B cell (primary cell): ENCODE measurements at regions not wholly inside any gene's neighbourhood (a gene's known extent, or its start where the extent isn't known, plus 50 kb on each side); places are given as distances from the start of the nearest gene placed in this dataset.

Experiments
- ATAC-seq: fragments of 200-7000 bp; cut with Tn5 transposase; one replicate; pipeline ENCODE4 v1.10.0; 2021; ENCODE audit warnings: low read depth, mild to moderate bottlenecking, moderate number of reproducible peaks, moderate library complexity
- CTCF ChIA-PET: fragments of 350-600 bp; sonication (Branson Sonifier 250); formaldehyde crosslinking; loops from one replicate; lab custom pipeline; 2021; ENCODE audit warnings: antibody characterized with exemption, inconsistent platforms; lab: Charles Lee
- POLR2A ChIA-PET: fragments of 350-600 bp; sonication (Branson Sonifier 250); formaldehyde crosslinking; loops from one replicate; lab custom pipeline; 2021; ENCODE audit warnings: antibody characterized with exemption; lab: Charles Lee
- DNase-seq: peaks from one replicate; pipeline ENCODE4 v3.0.0; 2013
- H2AFZ ChIP-seq: 2 replicates; pipeline ENCODE4 v1.6.1; 2012; ENCODE audit warnings: mild to moderate bottlenecking, low read depth, low read length; ENCODE audit not compliant: insufficient read depth, poor library complexity, severe bottlenecking
- H3K27ac ChIP-seq, 2 donors: 1 replicate in 1 of 2; 2 replicates in 1 of 2; pipeline ENCODE4 v1.5.1; 2012 to 2013; ENCODE audit warnings: low read length in 2 of 2, mild to moderate bottlenecking in 2 of 2, moderate library complexity in 1 of 2
- H3K27me3 ChIP-seq, 4 experiments: fragments of 200-600 bp in 1 of 4; sonication (generic) in 1 of 4; replicated peaks in 1 of 4; 1 replicate in 2 of 4; 2 replicates in 2 of 4; pipeline versions ENCODE4 v1.6.1 to v1.7.0; 2013 to 2016; ENCODE audit warnings: low read length in 3 of 4, mild to moderate bottlenecking in 2 of 4, mixed read lengths in 1 of 4, moderate library complexity in 1 of 4; ENCODE audit not compliant: insufficient read depth in 4 of 4, control insufficient read depth in 3 of 4; ENCODE audit errors: control extremely low read depth in 1 of 4
- H3K36me3 ChIP-seq, 2 experiments: replicated peaks in 1 of 2; 1 replicate in 1 of 2; 2 replicates in 1 of 2; pipeline versions ENCODE4 v1.6.1 to v1.7.1; 2013; ENCODE audit warnings: low read length in 1 of 2; ENCODE audit not compliant: insufficient read depth in 2 of 2, control insufficient read depth in 1 of 2; ENCODE audit errors: control extremely low read depth in 1 of 2, extremely low read depth in 1 of 2
- H3K4me1 ChIP-seq, 2 donors: fragments of 200-600 bp in 1 of 2; sonication (generic) in 1 of 2; 1 replicate in 1 of 2; 2 replicates in 1 of 2; pipeline versions ENCODE4 v1.5.1 to v1.6.1; 2013 to 2017; ENCODE audit warnings: low read length in 2 of 2; ENCODE audit not compliant: control insufficient read depth in 2 of 2, insufficient read depth in 2 of 2
- H3K4me2 ChIP-seq: replicated peaks from 2 replicates; pipeline ENCODE3; 2012; ENCODE audit warnings: mild to moderate bottlenecking, low read depth, low read length; ENCODE audit not compliant: poor library complexity, severe bottlenecking
- H3K4me3 ChIP-seq, 5 experiments: fragments of 200-600 bp in 1 of 5; sonication (generic) in 1 of 5; 1 replicate in 3 of 5; 2 replicates in 2 of 5; pipeline versions ENCODE4 v1.5.1 to v1.7.0; 2011 to 2016; ENCODE audit warnings: low read length in 4 of 5, mild to moderate bottlenecking in 4 of 5, low read depth in 2 of 5, control low read depth in 1 of 5, moderate library complexity in 1 of 5; ENCODE audit not compliant: insufficient read depth in 1 of 5; ENCODE audit errors: control extremely low read depth in 1 of 5, extremely low read depth in 1 of 5
- H3K79me2 ChIP-seq: fragments of 200-600 bp; sonication (generic); one replicate; pipeline ENCODE4 v1.6.0; 2016; ENCODE audit warnings: low read length; ENCODE audit not compliant: control insufficient read depth, insufficient read depth
- H3K9ac ChIP-seq: fragments of 200-600 bp; sonication (generic); 2 replicates; pipeline ENCODE4 v1.6.1; 2017; ENCODE audit warnings: mild to moderate bottlenecking, low read length, moderate library complexity
- H3K9me3 ChIP-seq, 3 donors: one replicate each; pipeline versions ENCODE4 v1.6.1 to v1.7.1; 2013; ENCODE audit warnings: low read length in 2 of 3; ENCODE audit not compliant: control insufficient read depth in 2 of 3, insufficient read depth in 1 of 3; ENCODE audit errors: control extremely low read depth in 1 of 3
- H4K20me1 ChIP-seq: 2 replicates; pipeline ENCODE4 v1.6.0; 2012; ENCODE audit warnings: mild to moderate bottlenecking, low read length; ENCODE audit not compliant: insufficient read depth, control insufficient read depth, poor library complexity, severe bottlenecking
- H3K27ac Mint-ChIP-seq: one replicate; pipeline ENCODE4 v1.8.0; 2021; ENCODE audit warnings: mixed read lengths
- H3K27me3 Mint-ChIP-seq: one replicate; pipeline ENCODE4 v1.8.0; 2021; ENCODE audit warnings: mixed read lengths
- H3K4me1 Mint-ChIP-seq: one replicate; pipeline ENCODE4 v1.8.0; 2021; ENCODE audit warnings: mixed read lengths
- H3K4me3 Mint-ChIP-seq: one replicate; pipeline ENCODE4 v1.8.0; 2021; ENCODE audit warnings: mixed read lengths
- H3K9me3 Mint-ChIP-seq: one replicate; pipeline ENCODE4 v1.8.0; 2022; ENCODE audit warnings: mixed read lengths; ENCODE audit not compliant: insufficient read depth
- EZH2 ChIP-seq: IDR thresholded peaks from 2 replicates; pipeline ENCODE4 v1.6.1; 2012; ENCODE audit warnings: borderline replicate concordance, low read depth, mild to moderate bottlenecking, moderate library complexity, low read length; ENCODE audit not compliant: insufficient read depth, poor library complexity, severe bottlenecking
- intact Hi-C: fragments of 100-400 bp; cut with micrococcal nuclease; formaldehyde crosslinking; loops from one replicate; pipeline ENCODE4 v1.10.0; 2022
- TF ChIP-seq, protein P1 (sequence below): fragments of 200-600 bp; IDR thresholded peaks from one replicate; pipeline ENCODE4 v1.8.0; 2022; ENCODE audit warnings: antibody characterized with exemption, mild to moderate bottlenecking

DNA sequence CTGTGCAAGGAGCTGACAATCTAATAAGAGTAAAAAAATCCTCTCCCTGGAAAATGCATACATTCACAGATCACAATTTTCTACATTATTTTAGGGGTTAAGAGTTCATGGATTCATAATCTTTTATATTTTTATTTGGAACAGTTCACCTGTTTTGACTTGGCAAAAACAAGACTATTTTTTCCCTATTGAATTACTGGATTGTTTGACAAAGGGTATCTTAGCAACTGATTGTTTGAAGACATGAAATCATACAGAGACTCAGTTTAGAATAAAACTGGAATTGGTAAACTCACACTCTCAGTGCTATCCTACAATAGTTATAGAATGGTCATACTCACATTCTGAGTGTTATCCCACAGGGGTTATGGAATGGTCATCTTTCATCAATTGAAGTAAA lies 358.2 kb upstream of the PTGER4 start:
- H3K4me3 Mint-ChIP-seq, result no peak overlapping the region
- H3K4me2 ChIP-seq, result no peak overlapping the region
- ChIA-PET CTCF (interaction anchor here (0.8 kb wide), 1 partner anchor 26 kb away, joined by 3 read pairs; no protein-coding TSS in a partner anchor), POLR2A (no interaction called here)
- H4K20me1 ChIP-seq, result no peaks in the 10 kb centered on the region
- peaks cover 3% of the 10 kb centered on the region for H3K4me1 Mint-ChIP-seq
- no peak overlapping the region for H3K27ac Mint-ChIP-seq
- H3K79me2 ChIP-seq, result no peaks in the 10 kb centered on the region
- no peak for ATAC-seq
- intact Hi-C loops, result no loop called here
- TF ChIP-seq EZH2, result no peak
- TF ChIP-seq, protein P1, sequence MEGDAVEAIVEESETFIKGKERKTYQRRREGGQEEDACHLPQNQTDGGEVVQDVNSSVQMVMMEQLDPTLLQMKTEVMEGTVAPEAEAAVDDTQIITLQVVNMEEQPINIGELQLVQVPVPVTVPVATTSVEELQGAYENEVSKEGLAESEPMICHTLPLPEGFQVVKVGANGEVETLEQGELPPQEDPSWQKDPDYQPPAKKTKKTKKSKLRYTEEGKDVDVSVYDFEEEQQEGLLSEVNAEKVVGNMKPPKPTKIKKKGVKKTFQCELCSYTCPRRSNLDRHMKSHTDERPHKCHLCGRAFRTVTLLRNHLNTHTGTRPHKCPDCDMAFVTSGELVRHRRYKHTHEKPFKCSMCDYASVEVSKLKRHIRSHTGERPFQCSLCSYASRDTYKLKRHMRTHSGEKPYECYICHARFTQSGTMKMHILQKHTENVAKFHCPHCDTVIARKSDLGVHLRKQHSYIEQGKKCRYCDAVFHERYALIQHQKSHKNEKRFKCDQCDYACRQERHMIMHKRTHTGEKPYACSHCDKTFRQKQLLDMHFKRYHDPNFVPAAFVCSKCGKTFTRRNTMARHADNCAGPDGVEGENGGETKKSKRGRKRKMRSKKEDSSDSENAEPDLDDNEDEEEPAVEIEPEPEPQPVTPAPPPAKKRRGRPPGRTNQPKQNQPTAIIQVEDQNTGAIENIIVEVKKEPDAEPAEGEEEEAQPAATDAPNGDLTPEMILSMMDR, result no peak
- no peaks in the 10 kb centered on the region for H3K36me3 ChIP-seq
- H2AFZ ChIP-seq, result no peak overlapping the region
- H3K4me1 ChIP-seq, result no peaks in the 10 kb centered on the region
- no peak overlapping the region for H3K4me3 ChIP-seq
- H3K27me3 Mint-ChIP-seq, result no peaks in the 10 kb centered on the region
- no peak for DNase-seq
- H3K9ac ChIP-seq, result no peak overlapping the region
- no peaks in the 10 kb centered on the region for H3K9me3 ChIP-seq
- no peaks in the 10 kb centered on the region for H3K9me3 Mint-ChIP-seq
- no peaks in the 10 kb centered on the region for H3K27me3 ChIP-seq
- no peak overlapping the region for H3K27ac ChIP-seq

DNA sequence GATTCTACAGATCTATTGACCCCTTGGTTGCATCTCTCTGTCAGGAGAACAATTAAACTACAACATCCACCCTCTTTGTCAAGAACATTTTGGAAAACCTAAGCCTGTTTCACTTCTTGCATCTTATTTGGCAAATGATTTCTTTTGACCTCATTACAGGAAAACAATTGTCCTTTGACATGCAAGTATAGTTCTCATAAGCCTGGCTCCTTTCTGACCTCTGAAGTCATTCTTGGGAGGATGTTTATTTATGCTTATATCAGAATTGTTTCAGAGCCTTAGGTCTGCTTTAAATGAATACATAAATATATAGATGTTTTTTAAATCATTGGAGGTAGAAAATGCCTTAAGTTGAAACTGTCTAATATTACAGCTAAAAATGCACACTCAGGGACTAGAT lies 361.3 kb upstream of the PTGER4 start:
- H3K9me3 Mint-ChIP-seq, result no peaks in the 10 kb centered on the region
- POLR2A ChIA-PET, result no interaction called here
- no peaks in the 10 kb centered on the region for H3K4me1 Mint-ChIP-seq

More for the DNA sequence above, 361.3 kb upstream of the PTGER4 start:
- no peaks in the 10 kb centered on the region for H3K9me3 ChIP-seq
- H3K4me2 ChIP-seq, result no peak overlapping the region
- H3K79me2 ChIP-seq, result no peaks in the 10 kb centered on the region
- no peak overlapping the region for H3K9ac ChIP-seq
- ATAC-seq (no peak), DNase-seq (no peak)
- TF ChIP-seq EZH2, result no peak
- TF ChIP-seq, protein P1, result no peak
- no peak overlapping the region for H2AFZ ChIP-seq
- Mint-ChIP-seq H3K27ac (no peak overlapping the region), H3K27me3 (peaks cover 5% of the 10 kb centered on the region), H3K4me3 (no peak overlapping the region)
- H4K20me1 ChIP-seq, result no peaks in the 10 kb centered on the region
- intact Hi-C loops, result no loop called here
- no peak overlapping the region for H3K4me3 ChIP-seq
- no peak overlapping the region for H3K27ac ChIP-seq
- no peaks in the 10 kb centered on the region for H3K4me1 ChIP-seq
- H3K27me3 ChIP-seq, result no peaks in the 10 kb centered on the region
- no peaks in the 10 kb centered on the region for H3K36me3 ChIP-seq
- CTCF ChIA-PET, result no interaction called here
